Spinal cord (tissue), 9 donors: ENCODE measurements at regions not wholly inside any gene's neighbourhood (a gene's known extent, or its start where the extent isn't known, plus 50 kb on each side); places are given as distances from the start of the nearest gene placed in this dataset.

Experiments used
- DNase-seq, 6 donors: peaks; one replicate each; pipeline versions ENCODE4 v3.0.0 to v3.0.0-alpha.2; 2013 to 2015; ENCODE audit warnings: low spot score in 6 of 6, low read depth in 4 of 6
- H3K27ac ChIP-seq: one replicate; pipeline ENCODE4 v1.5.1; 2013; ENCODE audit warnings: low read depth, low read length, control low read depth
- H3K27me3 ChIP-seq: one replicate; pipeline ENCODE4 v1.6.1; 2013; ENCODE audit warnings: low read length; ENCODE audit not compliant: control insufficient read depth, insufficient read depth
- H3K36me3 ChIP-seq: one replicate; pipeline ENCODE4 v1.6.1; 2013; ENCODE audit warnings: low read length; ENCODE audit not compliant: control insufficient read depth, insufficient read depth
- H3K4me1 ChIP-seq: one replicate; pipeline ENCODE4 v1.6.1; 2013; ENCODE audit warnings: low read length; ENCODE audit not compliant: control insufficient read depth, insufficient read depth
- H3K4me3 ChIP-seq: one replicate; pipeline ENCODE4 v1.5.1; 2013; ENCODE audit warnings: low read depth, low read length, control low read depth
- H3K9me3 ChIP-seq: one replicate; pipeline ENCODE4 v1.6.1; 2013; ENCODE audit warnings: low read length; ENCODE audit not compliant: control insufficient read depth, insufficient read depth
- WGBS: methylation state at CpG from one replicate; pipeline ENCODE4 v1.1.5; 2013; ENCODE audit warnings: missing lambda C conversion rate; ENCODE audit not compliant: insufficient coverage; 5-methylcytosine and 5-hydroxymethylcytosine counted together
- donor health status: healthy.

DNA sequence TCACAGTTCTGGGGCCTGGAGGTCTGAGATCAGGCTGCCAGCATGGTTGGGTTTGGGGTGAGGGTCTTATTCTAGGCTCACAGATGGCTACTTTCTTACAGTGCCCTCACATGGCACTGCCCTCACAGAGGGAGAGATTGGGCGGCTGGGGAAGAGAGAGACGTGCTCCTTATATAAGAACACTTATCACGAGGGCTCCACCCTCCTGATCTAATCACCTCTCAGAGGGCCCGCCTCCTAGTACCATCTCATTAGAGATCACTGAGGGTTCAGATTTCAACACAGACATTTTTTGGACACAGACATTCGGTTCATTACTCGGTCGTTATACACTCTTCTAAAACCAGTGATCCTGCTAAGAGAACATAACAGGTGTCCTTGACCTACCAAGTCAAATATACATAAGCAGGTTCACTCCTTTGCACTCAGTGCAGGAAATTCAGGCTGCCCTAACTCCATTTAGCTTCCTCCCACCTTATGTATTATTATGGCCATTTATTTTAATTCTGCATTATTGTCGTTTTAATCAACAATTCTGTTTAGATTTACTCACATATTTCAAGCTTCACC is 121.7 kb downstream of the ICE1 start:
- no peaks in the 10 kb centered on the region for H3K27me3 ChIP-seq
- no peaks in the 10 kb centered on the region for H3K9me3 ChIP-seq
- H3K36me3 ChIP-seq, result no peaks in the 10 kb centered on the region
- no peak overlapping the region for H3K4me3 ChIP-seq
- 87% methylated on average over 7 of the region's 8 CpGs for WGBS
- H3K4me1 ChIP-seq, result no peaks in the 10 kb centered on the region
- DNase-seq, result no peak
- no peak overlapping the region for H3K27ac ChIP-seq

GRCh38 chr5:5542654-5543053 is 120.2 kb downstream of the ICE1 start:
- Histone ChIP-seq H3K9me3 (no peaks in the 10 kb centered on the region), H3K36me3 (no peaks in the 10 kb centered on the region), H3K4me3 (no peak overlapping the region), H3K4me1 (no peaks in the 10 kb centered on the region), H3K27me3 (no peaks in the 10 kb centered on the region), H3K27ac (no peak overlapping the region)
- 79% methylated on average over 2 of the region's 4 CpGs for WGBS
- DNase-seq, result no peak

DNA sequence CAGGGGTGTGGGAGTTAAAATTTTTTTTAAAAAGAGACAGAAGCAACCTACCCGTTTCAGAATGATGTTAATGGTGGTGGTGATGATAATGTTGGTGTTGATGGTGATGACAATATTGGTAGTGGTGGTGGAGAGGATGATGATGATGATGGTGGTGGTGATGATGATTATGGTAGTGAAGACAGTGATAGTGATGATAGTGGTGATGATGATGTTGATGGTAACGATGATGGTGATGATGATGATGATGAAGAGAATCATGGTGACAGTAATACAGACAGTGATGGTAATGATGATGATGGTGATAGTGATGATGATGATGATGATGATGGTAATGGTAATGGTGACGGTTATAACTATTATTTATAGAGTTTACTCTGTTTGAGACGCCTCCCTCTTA is 117.6 kb downstream of the ICE1 start:
- no peak overlapping the region for H3K27ac ChIP-seq
- H3K36me3 ChIP-seq, result no peaks in the 10 kb centered on the region
- no peak overlapping the region for H3K4me3 ChIP-seq
- 93% methylated on average over 2 of the region's 4 CpGs for WGBS
- H3K9me3 ChIP-seq, result no peaks in the 10 kb centered on the region
- DNase-seq, result no peak
- no peaks in the 10 kb centered on the region for H3K27me3 ChIP-seq
- no peaks in the 10 kb centered on the region for H3K4me1 ChIP-seq
